Right lung (tissue), 2 donors: ENCODE measurements at regions not wholly inside any gene's neighbourhood (a gene's known extent, or its start where the extent isn't known, plus 50 kb on each side); places are given as distances from the start of the nearest gene placed in this dataset.

ENCODE experiments used
- DNase-seq, 2 donors: peaks; one replicate each; pipeline ENCODE4 v3.0.0-alpha.2; 2013

DNA sequence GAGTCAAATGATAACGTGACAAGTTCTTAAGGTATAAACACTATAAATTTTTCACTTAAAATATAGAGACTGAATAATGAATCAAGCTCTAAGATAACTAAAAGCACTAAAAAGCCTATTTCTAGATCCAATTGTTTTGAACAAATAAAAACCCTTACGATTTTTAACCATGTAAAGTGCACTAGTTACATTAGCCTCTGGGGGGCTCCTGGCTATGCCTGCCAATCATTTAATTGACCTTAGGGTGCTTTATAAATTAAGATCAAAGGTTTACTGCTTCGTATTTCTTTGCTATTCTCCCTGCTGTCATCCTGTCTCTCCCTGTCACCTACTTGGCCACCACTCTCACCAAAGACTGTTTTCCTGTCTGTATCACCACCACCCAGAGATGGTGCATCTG, 133.4 kb downstream of the ESM1 start:
- no peak for DNase-seq

DNA sequence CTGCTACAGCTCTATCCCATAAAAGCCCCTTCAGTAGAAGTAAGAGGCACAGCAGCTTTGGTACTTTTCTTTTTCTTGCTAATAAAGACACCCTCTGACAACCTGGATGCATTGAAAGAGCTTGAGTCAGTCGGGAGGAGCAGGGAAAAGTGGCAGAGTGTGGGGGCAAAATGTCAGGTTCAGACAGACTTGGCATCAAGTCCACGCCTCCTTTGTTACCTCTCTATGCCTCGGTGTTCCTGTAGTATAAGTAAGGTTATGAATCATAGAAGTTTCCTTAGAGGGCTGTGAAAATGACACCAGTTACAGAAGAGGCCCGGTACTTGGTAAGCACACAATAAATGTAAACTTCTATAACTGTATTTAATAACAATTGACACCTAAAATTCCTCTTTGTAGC, 133.9 kb downstream of the ESM1 start:
- no peak for DNase-seq

DNA sequence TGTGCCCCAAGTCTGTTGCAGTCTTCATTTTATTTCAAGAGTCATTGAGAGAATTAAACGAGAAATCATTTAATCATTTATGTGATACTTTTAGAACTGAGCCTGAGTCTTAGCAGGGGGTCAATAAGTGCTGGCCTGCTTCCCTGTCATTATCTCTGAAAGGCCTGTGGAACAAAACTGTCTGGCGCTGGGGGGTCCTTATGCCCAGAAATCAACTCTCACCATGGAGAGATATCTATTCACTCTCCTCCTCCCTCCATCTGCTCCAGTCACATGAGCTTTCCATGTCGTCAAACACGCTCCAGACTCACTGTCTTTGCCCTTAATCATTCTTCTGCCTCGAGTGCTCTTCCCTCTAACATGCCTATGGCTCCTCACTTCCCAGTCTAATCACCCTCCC, 136.8 kb downstream of the ESM1 start:
- DNase-seq, result no peak

DNA sequence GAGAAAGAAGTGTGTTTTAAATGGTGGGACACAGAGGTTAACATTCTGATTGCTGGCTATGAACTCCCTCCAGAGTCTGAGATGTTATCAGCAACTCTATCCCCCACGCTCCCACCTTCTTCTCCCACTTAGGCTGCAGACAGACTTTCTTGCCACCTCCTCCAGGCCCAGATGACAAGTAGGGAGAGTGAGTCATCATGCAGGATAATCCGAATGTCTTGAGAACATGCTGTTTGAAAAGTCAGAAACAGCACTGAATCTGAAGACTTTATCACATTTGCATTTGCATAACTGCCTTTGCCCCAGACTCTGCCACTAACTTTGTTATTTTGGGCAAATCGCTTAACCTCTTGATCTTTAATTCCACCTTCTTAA, 139.8 kb downstream of the ESM1 start:
- DNase-seq, result no peak

DNA sequence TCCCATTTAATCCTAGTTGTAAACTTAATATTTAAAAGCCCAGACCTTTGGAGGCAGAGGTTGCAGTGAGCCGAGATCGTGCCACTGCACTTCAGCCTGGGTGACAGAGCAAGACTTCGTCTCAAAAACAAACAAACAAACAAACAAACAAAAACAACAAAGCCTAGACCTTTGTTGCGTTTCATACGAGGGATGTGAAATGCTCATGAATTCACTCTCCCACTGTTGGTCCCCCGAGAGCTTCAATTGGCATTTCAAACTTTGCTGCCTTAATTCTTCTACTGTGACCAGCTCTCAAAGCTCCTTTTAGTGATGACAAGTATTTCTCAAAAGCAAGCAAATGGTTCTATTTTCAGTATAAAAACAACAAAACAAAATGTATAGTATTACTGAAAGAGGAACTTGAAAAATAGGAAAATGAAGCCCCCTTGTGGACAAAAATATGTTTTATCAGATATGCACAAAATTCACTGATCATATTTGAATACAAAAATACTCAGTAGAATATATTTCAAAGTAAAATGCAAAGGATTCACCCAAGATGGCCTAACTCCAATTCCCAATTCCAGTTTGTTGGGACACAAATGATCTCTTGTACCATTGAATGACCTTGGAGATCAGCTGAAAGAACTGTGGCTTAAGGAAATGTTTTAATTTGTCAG, 140.4 kb downstream of the ESM1 start:
- DNase-seq, result peak; percentile 30 to 37

DNA sequence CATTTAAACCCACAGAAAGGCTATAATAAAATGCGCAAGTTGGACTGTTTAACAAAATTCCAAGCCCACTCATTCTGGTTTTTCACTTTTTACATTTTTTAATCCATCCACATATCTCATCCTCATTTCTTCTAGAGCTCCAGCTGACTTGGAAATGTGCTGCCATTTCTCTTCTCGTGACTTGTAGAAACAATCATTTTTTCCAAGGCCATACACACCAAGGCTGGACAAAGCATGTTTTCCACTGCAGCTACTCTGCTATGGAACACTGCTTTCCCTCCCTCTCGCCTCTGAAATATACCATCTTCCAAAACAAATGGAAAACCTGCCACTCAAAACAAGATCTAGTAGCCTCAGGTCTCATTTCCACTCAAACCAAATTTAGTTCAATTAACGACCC, 141.1 kb downstream of the ESM1 start:
- no peak for DNase-seq

DNA sequence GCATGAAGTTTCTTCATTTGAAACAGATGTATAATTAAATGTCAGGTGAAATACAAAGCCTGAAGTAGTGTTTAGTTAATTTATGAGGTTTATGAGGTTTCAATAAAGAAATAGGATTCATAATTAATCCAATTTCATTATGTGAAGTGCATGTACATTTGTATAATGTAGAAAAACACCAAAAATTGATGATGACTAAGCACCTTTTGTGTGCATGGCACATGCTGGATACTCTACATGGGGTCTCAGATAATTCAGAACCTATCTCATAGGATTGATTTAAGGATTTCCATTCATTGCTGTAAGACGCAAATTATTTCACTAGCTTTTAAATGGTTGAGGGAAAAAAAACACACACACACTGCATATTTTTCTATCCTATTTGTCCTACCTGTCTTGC, 143.9 kb downstream of the ESM1 start:
- DNase-seq, result no peak

DNA sequence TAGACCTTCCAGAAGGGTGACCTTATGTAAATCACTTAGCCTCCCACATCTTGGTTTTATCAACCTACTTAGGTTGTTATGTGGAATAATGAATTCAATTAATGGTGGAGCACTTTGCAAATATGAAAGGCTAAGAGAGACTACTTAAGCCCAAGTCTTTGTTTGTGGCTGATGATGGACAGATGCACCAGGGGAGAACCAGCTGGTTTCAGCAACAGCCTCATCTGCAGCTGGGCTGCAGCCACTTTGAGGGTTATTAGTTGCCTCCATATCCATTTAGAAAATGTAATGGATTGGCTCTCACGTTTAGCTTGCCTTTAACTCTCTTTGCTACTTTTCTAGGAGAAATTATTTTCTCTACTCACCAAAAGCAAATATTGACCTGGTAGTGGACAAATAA, 146.6 kb downstream of the ESM1 start:
- DNase-seq, result no peak

DNA sequence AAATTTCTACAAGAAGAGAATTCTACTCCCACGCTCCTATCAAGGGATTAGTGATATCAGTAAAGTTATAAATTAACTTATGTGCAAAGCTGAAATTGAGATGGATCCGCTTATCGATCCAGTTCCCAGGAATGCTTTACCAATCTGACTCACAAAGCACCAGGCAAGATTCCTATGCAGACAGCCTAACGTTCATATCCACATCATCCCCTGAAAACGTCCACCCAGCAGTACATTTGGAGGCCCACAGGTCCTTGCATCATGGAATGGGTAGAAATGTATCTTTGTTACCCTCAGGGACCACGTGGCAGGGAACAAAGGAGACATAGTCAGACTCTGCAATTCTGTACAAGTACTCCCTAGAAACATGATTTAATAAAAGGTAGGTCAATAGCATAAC, 147.4 kb downstream of the ESM1 start:
- no peak for DNase-seq

DNA sequence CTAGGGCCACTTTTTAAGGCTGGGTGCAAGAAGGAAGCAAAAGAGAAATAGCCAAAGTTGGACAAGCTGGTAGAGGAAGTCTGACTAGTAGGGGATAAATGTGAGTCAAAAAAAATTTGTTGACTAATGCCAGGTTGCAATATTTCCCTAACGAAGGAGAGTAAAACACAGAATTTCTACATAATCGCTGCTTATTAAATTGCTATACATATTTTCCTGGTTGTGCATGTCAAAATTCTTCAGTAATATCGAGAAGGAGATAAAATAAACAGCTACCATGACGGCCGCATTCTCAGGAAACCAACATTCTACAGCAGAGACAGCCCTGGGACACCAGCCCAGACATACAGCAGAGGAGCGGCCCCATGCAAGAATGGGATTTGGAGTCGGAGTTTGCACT, 148.3 kb downstream of the ESM1 start:
- no peak for DNase-seq

DNA sequence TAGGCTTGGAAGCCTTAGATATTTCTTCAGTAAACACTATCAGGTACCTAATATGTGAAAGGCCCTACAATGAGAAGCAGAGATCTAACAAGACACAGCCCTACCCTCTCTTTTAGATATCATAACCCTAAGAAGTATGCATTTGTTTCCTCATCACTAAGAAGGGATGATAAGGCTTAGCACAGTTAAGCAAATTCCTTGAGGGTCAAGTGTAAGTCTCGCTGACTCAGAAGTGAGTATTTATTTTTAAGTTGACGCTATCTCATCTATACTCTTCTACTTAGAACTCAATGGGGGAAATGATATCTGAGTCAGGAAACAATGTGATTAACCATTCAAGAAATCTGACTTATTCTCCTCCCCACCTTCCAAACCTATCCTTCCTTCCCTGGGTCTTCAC, 149.7 kb downstream of the ESM1 start:
- DNase-seq, result no peak

DNA sequence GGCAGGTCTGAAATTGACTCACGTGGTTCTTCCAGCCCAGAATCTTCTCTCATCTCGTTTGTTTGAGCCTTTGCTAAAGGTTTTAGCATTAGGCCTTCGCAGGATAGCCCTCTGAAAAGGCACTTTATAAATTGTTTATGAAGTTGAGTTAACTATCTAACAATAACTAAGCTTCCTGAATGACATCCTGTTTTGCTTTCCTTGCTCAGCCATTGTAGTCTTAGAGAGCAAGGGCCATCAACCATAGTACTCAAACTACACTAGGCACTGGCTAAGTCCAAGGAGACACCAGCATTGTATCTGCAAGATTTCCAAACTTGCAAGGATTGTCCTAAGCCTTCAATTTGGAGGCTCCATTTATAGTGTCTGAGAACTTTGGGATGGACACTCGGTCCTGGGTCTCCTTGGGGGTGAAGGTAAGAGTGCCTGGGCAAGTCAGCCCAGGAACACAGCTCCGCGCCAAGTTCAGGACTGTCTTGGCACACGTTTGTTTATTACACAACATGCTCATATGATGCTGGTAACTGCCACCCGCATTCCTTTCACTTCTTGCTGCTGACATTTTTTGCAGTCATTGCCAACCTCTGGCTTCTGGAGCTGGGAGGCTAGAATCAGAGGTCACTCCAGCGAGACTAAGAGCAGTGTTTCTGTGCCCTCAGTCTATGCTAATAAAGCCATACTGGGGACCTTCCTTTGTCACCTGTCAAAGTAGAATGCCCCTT, 151.1 kb downstream of the ESM1 start:
- no peak for DNase-seq

DNA sequence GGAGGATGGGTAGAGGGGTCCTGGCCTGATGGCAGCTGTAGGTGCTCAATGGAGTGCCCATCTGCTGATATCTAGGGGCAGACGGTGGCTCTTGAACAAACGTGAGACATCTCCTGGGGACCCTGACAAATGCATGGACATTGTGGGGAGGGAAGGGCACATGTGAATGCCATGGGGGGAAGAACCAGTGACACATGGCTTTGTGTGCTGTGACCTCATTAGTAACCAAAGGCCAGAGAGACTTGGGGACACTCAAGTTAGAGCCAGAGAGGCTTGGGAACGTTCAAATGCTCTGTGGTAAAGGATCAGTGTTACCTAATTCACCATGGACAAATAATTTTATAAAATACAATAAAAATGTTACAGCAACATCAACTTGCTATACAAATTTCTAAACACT, 151.8 kb downstream of the ESM1 start:
- DNase-seq, result no peak

DNA sequence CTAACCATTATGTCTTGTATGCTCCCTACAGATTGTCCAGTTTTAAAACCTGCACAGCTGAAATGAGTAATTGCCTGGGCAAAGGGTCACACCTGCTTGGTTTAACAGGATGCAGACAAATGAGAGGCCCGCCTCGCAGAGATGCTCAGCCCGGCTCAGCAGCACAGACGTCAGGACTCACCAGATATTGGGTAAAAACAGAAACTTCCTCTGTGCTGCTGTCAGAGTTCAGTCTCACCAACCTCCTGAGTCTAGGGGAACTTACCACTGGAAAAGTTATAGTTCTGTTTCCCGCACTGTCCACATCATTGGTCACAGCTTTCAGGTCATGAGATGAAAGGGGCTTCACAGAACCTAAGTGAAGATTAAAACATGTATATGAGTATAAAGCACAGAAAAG, 152.5 kb downstream of the ESM1 start:
- DNase-seq, result no peak

DNA sequence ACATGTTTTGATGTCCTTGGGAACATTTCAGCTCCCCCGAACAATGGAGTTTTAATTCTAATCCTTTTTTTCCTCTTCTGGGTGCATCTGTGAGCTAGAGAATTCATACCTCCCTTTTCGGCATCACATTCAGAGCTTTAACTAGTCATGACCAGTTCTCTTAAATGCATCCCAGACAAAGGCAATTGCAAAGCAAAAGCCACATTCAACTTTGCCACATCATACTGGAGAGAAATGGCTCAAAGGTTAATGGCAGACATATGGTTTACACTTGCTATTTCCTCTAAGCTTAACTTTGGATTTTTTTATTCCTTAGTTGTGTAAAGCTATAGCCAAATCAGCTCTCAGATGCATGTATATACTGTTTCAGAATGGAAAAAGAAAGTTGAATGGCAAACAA, 153.3 kb downstream of the ESM1 start:
- no peak for DNase-seq

DNA sequence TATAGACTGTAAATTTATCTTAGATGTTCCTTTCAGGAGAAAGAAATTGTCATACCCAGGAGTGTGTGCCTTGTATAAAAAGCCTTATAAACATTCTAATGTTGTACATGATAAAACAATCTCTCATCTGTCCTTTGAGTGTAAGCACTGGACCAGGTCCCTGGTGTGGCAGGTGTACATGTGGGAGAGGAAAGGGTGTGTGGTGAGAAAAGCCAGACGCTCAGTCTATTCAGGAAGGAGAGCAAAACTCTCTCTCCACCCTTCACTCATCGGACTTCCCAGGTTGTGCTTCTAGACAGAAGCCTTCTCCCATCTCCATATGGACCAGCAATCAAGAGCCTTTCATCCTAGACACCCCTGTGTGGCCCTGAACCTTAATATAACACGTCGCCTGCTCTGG, 154.2 kb downstream of the ESM1 start:
- no peak for DNase-seq

DNA sequence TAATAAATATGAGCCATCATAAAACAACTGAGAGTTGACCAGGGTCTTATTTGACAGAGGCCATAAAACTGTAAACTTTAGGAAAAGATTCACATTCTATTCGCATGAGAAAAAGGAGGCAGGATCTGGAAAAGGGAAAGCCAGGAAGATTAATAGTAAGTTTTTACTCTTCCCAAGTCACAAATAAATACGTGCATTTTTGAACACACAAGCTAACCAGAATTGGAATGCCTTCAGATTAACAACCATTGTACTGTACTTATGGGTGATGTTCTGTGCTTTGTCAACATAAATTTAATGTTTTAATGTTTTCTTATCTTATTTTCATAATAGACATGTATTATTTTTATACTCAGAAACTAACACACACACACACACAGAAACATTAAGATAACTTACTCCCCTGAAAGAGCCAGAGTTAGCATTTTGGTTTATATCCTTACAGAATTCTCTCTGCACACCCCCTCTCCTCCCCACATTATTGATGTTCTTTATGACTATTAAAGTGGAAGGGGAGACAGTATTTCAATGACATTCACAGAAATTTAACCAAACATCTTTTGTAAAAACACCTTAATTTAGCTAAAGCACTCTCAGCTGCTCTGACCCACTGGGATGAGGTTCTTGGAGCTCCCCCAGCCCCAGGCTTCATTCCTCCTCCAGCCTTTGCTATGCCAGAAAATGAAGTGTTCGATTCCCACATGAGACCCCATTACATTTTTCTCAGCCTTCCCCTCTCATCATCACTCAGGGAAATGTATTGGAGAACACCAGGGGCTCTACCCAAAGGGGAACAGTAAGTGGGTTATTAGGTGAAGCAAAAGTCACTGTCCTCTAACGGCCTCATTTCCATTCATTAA, 155.5 kb downstream of the ESM1 start:
- no peak for DNase-seq

DNA sequence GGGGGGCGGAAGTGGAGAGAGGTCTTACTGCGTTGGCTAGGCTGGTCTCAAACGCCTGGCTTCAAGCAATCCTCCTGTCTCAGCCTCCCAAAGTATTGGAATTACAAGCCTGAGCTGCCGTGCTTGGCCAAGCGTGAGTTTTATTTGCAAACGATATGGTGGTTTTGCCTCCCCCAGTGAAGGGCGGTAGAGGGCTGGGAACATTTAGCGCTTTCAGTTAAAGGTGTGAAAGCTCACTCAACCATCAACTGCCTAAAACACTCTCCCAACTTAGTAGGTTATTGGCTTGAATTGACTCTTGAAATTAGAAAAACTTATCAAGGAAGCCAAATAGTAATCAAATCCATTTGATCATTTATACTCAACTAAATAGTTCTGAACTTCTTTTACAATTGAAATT, 156.3 kb downstream of the ESM1 start:
- no peak for DNase-seq

DNA sequence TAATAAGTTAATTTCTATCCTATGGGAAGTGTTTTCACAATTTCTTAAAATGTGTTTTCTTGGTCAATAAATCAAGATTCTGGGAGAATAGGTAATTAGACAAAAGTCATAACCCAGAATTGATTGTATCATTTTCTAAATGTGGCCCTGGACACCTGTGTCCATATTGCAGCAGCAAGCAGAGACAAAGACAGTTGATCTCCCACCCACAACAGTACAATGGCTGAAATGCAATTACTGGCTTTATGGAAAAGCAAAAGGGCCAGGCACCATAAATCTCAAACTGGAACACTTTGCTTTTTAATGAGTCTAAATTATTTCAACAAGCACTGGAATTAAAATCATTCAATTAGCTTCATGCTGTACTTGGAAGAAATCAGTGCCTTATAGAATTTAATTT, 157.2 kb downstream of the ESM1 start:
- no peak for DNase-seq

DNA sequence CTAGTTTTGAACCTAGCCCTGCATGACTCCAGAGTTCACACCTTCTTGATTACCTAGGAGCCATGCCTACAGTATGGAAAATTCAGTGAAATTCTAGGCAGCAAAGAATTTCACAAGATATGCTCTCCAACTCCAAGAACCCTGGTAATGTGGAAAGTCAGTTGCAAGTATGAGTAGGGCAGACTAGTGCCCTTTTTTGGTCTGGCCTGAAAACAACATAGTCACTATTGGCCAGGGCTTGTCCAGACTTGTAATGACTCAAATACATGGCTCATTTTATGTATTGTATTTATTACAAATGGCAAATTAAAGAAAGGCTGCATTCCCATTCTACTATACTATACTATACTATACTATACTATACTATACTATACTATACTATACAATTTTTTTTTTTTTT, 160.4 kb downstream of the ESM1 start:
- no peak for DNase-seq

DNA sequence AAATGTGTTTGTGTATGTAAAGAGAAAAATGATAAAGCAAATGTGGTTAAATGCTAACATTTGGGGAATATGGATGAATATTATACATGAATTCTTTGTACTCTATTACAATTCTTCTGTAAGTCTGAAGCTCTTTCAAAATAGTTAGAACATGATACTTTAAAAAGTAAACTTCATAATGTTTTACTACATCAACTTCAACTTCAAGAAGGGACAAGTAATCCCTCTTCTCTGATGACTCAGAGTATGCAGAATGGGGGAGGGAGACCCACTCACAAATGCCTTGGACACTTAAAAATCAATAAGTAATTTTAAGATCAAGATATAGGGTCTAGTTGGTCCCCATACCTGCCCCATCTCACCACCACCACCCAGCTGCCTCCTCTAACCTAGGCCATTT, 162.4 kb downstream of the ESM1 start:
- no peak for DNase-seq

DNA sequence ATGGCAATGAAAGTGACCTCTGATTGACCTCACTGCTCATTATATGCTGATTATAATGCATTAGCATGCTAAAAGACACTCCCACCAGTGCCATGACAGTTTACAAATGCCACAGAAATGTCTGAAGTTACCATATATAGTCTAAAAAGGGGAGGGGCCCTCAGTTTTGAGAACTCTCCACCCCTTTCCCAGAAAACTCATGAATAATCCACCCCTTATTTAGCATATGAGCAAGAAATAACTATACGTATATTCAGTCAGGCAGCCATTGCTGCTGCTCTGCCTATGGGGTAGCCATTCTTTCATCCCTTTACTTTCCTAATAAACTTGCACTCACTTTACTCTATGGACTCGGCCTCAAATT, 163.1 kb downstream of the ESM1 start:
- no peak for DNase-seq
